ENCODE measurements at regions not wholly inside any gene's neighbourhood (a gene's known extent, or its start where the extent isn't known, plus 50 kb on each side); places are given as distances from the start of the nearest gene placed in this dataset.
"Not testable (repeated sequence)": the region's sequence is repeated elsewhere in the genome, so short reads cannot be mapped to it uniquely, and the experiment has no call there.

GRCh38 chr7:113339661-113340060 is 221.3 kb upstream of the SMIM30 start:
- Histone ChIP-seq H3K27me3 (ENCODE audit: insufficient read depth, low read length, poor library complexity, severe bottlenecking) (no peaks in the 10 kb centered on the region), H3K79me2 (ENCODE audit: insufficient read depth, low read length) (no peaks in the 10 kb centered on the region), H3K9me3 (ENCODE audit: insufficient read depth, low read depth, low read length) (no peaks in the 10 kb centered on the region), H3K4me2 (ENCODE audit: low read depth, low read length, poor library complexity, severe bottlenecking) (no peak overlapping the region), H3F3A (ENCODE audit: low read depth) (no peaks in the 10 kb centered on the region), H3K4me1 (ENCODE audit: insufficient read depth, low read length, poor library complexity, severe bottlenecking) (no peaks in the 10 kb centered on the region), H2AFZ (ENCODE audit: low read length) (no peak overlapping the region), H3K9ac (ENCODE audit: low read depth, low read length, poor library complexity, severe bottlenecking) (no peak overlapping the region), H3K36me3 (ENCODE audit: insufficient read depth, low read length) (no peaks in the 10 kb centered on the region), H4K20me1 (ENCODE audit: insufficient read depth, low read length, poor library complexity, severe bottlenecking) (no peaks in the 10 kb centered on the region), H3K4me3 (ENCODE audit: low read length, poor library complexity, severe bottlenecking) (no peak overlapping the region), H3K9me2 (replicated peaks; ENCODE audit: low read depth, low read length) (no peaks in the 10 kb centered on the region)
- TF ChIP-seq CTCF (conservative IDR thresholded peaks at IDR 0.05; ENCODE audit: low read length) (no peak), EZH2phosphoT487 (IDR thresholded peaks at IDR 0.05; ENCODE audit: borderline replicate concordance) (no peak)

- Histone ChIP-seq H3K4me3 (ENCODE audit: low read length, poor library complexity, severe bottlenecking) (no peak overlapping the region), H3K9ac (ENCODE audit: low read depth, low read length, poor library complexity, severe bottlenecking) (no peak overlapping the region), H3F3A (ENCODE audit: low read depth) (no peaks in the 10 kb centered on the region), H3K4me2 (ENCODE audit: low read depth, low read length, poor library complexity, severe bottlenecking) (no peak overlapping the region), H3K9me3 (ENCODE audit: insufficient read depth, low read depth, low read length) (no peaks in the 10 kb centered on the region), H3K9me2 (replicated peaks; ENCODE audit: low read depth, low read length) (no peaks in the 10 kb centered on the region), H3K27me3 (ENCODE audit: insufficient read depth, low read length, poor library complexity, severe bottlenecking) (no peaks in the 10 kb centered on the region), H3K4me1 (ENCODE audit: insufficient read depth, low read length, poor library complexity, severe bottlenecking) (no peaks in the 10 kb centered on the region), H2AFZ (ENCODE audit: low read length) (no peak overlapping the region), H3K36me3 (ENCODE audit: insufficient read depth, low read length) (no peaks in the 10 kb centered on the region), H4K20me1 (ENCODE audit: insufficient read depth, low read length, poor library complexity, severe bottlenecking) (no peaks in the 10 kb centered on the region), H3K79me2 (ENCODE audit: insufficient read depth, low read length) (no peaks in the 10 kb centered on the region)
- TF ChIP-seq CTCF (conservative IDR thresholded peaks at IDR 0.05; ENCODE audit: low read length) = no peak
Measured at GRCh38 chr7:113338071-113338696, 219.8 kb upstream of the SMIM30 start.

GRCh38 chr7:113336838-113337237 is 218.5 kb upstream of the SMIM30 start:
- not testable (repeated sequence) for H2AFZ ChIP-seq (ENCODE audit: low read length)

GRCh38 chr7:113331155-113331898 is 213.0 kb upstream of the SMIM30 start:
- no peak overlapping the region for H3K4me2 ChIP-seq (ENCODE audit: low read depth, low read length, poor library complexity, severe bottlenecking)
- H3K36me3 ChIP-seq (ENCODE audit: insufficient read depth, low read length) = no peaks in the 10 kb centered on the region
- H2AFZ ChIP-seq (ENCODE audit: low read length) = no peak overlapping the region
- no peaks in the 10 kb centered on the region for H3K9me2 ChIP-seq (replicated peaks; ENCODE audit: low read depth, low read length)
- TF ChIP-seq CTCF (conservative IDR thresholded peaks at IDR 0.05; ENCODE audit: low read length) (no peak), EZH2phosphoT487 (IDR thresholded peaks at IDR 0.05; ENCODE audit: borderline replicate concordance) (no peak)
- H3K79me2 ChIP-seq (ENCODE audit: insufficient read depth, low read length) = no peaks in the 10 kb centered on the region
- no peaks in the 10 kb centered on the region for H3K4me1 ChIP-seq (ENCODE audit: insufficient read depth, low read length, poor library complexity, severe bottlenecking)
- no peak overlapping the region for H3K4me3 ChIP-seq (ENCODE audit: low read length, poor library complexity, severe bottlenecking)
- no peaks in the 10 kb centered on the region for H4K20me1 ChIP-seq (ENCODE audit: insufficient read depth, low read length, poor library complexity, severe bottlenecking)
- no peaks in the 10 kb centered on the region for H3F3A ChIP-seq (ENCODE audit: low read depth)
- no peaks in the 10 kb centered on the region for H3K9me3 ChIP-seq (ENCODE audit: insufficient read depth, low read depth, low read length)
- no peak overlapping the region for H3K9ac ChIP-seq (ENCODE audit: low read depth, low read length, poor library complexity, severe bottlenecking)
- no peaks in the 10 kb centered on the region for H3K27me3 ChIP-seq (ENCODE audit: insufficient read depth, low read length, poor library complexity, severe bottlenecking)

More at GRCh38 chr7:113336838-113337237, 218.5 kb upstream of the SMIM30 start:
- not testable (repeated sequence) for H3K79me2 ChIP-seq (ENCODE audit: insufficient read depth, low read length); H3K27me3 ChIP-seq (ENCODE audit: insufficient read depth, low read length, poor library complexity, severe bottlenecking); H3K9me2 ChIP-seq (replicated peaks; ENCODE audit: low read depth, low read length); H3K9me3 ChIP-seq (ENCODE audit: insufficient read depth, low read depth, low read length); H3F3A ChIP-seq (ENCODE audit: low read depth); H3K36me3 ChIP-seq (ENCODE audit: insufficient read depth, low read length); H3K4me1 ChIP-seq (ENCODE audit: insufficient read depth, low read length, poor library complexity, severe bottlenecking); H4K20me1 ChIP-seq (ENCODE audit: insufficient read depth, low read length, poor library complexity, severe bottlenecking); H3K4me2 ChIP-seq (ENCODE audit: low read depth, low read length, poor library complexity, severe bottlenecking); H3K4me3 ChIP-seq (ENCODE audit: low read length, poor library complexity, severe bottlenecking); H3K9ac ChIP-seq (ENCODE audit: low read depth, low read length, poor library complexity, severe bottlenecking)
